Astrocyte (in vitro differentiated cells and primary cell): ENCODE measurements at regions not wholly inside any gene's neighbourhood (a gene's known extent, or its start where the extent isn't known, plus 50 kb on each side); places are given as distances from the start of the nearest gene placed in this dataset.

Source experiments
- EZH2 ChIP-seq: IDR thresholded peaks from 2 replicates; pipeline ENCODE4 v1.6.1; 2012; ENCODE audit warnings: mild to moderate bottlenecking, low read length, inconsistent platforms; ENCODE audit not compliant: insufficient read depth
- TF ChIP-seq, protein P1 (sequence below): IDR thresholded peaks from 2 replicates; pipeline ENCODE4 v1.5.1; 2011; ENCODE audit warnings: low read depth, mild to moderate bottlenecking, inconsistent platforms, low read length, moderate library complexity; ENCODE audit not compliant: insufficient read depth

DNA sequence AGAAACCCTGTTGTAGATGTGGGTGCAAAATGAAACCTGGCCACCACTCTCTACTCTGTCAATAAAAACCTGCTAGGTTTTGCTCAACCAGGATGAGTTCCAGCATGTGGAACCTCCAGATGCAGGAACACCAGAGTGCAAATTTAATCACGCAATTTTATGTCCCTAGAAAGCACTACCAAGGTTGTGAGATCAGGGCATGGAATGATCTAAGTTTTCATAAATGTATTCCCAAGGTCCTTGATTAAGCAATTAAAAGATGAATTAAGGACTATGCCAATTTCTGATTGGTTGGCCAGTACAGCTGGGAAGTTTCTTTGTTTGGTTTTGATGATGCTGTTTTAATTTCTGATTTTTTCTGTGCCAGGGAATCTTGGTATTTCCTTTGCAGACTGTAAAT is 179.2 kb downstream of the KCNS3 start:
- TF ChIP-seq, protein P1, sequence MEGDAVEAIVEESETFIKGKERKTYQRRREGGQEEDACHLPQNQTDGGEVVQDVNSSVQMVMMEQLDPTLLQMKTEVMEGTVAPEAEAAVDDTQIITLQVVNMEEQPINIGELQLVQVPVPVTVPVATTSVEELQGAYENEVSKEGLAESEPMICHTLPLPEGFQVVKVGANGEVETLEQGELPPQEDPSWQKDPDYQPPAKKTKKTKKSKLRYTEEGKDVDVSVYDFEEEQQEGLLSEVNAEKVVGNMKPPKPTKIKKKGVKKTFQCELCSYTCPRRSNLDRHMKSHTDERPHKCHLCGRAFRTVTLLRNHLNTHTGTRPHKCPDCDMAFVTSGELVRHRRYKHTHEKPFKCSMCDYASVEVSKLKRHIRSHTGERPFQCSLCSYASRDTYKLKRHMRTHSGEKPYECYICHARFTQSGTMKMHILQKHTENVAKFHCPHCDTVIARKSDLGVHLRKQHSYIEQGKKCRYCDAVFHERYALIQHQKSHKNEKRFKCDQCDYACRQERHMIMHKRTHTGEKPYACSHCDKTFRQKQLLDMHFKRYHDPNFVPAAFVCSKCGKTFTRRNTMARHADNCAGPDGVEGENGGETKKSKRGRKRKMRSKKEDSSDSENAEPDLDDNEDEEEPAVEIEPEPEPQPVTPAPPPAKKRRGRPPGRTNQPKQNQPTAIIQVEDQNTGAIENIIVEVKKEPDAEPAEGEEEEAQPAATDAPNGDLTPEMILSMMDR = no peak
- TF ChIP-seq EZH2 = no peak
